ENCODE measurements at regions not wholly inside any gene's neighbourhood (a gene's known extent, or its start where the extent isn't known, plus 50 kb on each side); places are given as distances from the start of the nearest gene placed in this dataset.

DNA sequence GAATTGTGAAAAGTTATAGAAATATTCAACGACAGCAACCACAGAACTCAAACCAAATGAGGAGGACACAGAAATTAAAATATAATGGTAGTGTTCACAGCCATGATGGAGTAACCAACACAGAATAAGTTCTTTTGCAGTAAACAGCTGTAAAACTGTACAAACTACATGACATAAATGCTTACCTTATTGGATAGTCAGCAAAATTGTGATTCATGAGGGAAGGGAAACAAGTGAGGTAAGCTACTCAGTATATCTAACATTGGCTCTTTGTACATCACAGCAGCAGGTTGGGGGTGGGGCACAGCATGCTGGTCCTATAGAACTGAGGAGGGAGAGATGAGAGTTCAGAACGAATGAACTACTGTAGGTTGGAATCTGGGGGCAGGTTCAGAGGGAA lies 86.4 kb downstream of the CDC14C start:
- no peaks in the 10 kb centered on the region for H3K27me3 ChIP-seq (ENCODE audit: control insufficient read depth, insufficient read depth, low read length)
- in situ Hi-C loops (cut with MboI; ENCODE audit: low sequenced_read_pairs) = no loop called here
- H2AFZ ChIP-seq (replicated peaks; ENCODE audit: low read length, poor library complexity) = no peak overlapping the region
- no peak overlapping the region for H2BK15ac ChIP-seq (ENCODE audit: low read depth, low read length)
- no peak overlapping the region for H3K23ac ChIP-seq (ENCODE audit: low read depth, low read length)
- peaks cover 2% of the 10 kb centered on the region; the same call in 1 of the 2 replicates for H3K9me3 ChIP-seq (ENCODE audit: control insufficient read depth, insufficient read depth, low read length)
- no peak overlapping the region for H3K27ac ChIP-seq (ENCODE audit: insufficient read depth, low read length)
- H2AK9ac ChIP-seq (replicated peaks; ENCODE audit: low read depth, low read length, poor library complexity) = no peak overlapping the region
- no peaks in the 10 kb centered on the region for H4K20me1 ChIP-seq (ENCODE audit: insufficient read depth, low read length)
- H3K4ac ChIP-seq (ENCODE audit: low read depth, low read length) = no peak overlapping the region
- no peak for DNase-seq
- H2BK120ac ChIP-seq (ENCODE audit: low read depth, low read length) = no peak overlapping the region
- H4K8ac ChIP-seq (ENCODE audit: low read depth in 2 of 2, low read length in 2 of 2) = no peak overlapping the region
- POLR2A ChIA-PET (ENCODE audit: unreplicated experiment) = no interaction called here
- H4K5ac ChIP-seq (ENCODE audit: low read depth, low read length) = no peak overlapping the region
- H2AK5ac ChIP-seq (ENCODE audit: low read depth, low read length) = no peak overlapping the region
- H2BK20ac ChIP-seq (ENCODE audit: low read depth, low read length) = no peak overlapping the region
- no peak overlapping the region for H3K56ac ChIP-seq (ENCODE audit: extremely low read depth, insufficient read depth, low read length)
- H2BK5ac ChIP-seq (ENCODE audit: low read depth, low read length, poor library complexity, severe bottlenecking) = no peak overlapping the region
- no peaks in the 10 kb centered on the region for H3K36me3 ChIP-seq (ENCODE audit: control insufficient read depth, insufficient read depth, low read length)
- H3K4me3 ChIP-seq (ENCODE audit: insufficient read depth, low read depth, low read length) = no peak overlapping the region
- no TSS peak for BruUV-seq (replicated peaks)
- WGBS, 2 experiments (ENCODE audit: extremely low coverage in 2 of 2, insufficient read length in 1 of 2) = no CpG with 5 or more reads among the region's 2 CpGs
- H3K4me2 ChIP-seq (ENCODE audit: low read depth, low read length) = no peak overlapping the region
- intact Hi-C loops (cut with micrococcal nuclease) = no loop called here
- no peak for TF ChIP-seq NFE2L2 (IDR thresholded peaks at IDR 0.05; ENCODE audit: low read depth, low read length)
- TF ChIP-seq CEBPB (IDR thresholded peaks at IDR 0.05; ENCODE audit: low read depth, low read length) = no peak
- no peak for TF ChIP-seq MAZ (IDR thresholded peaks at IDR 0.05; ENCODE audit: borderline replicate concordance, low read depth, low read length)
- TF ChIP-seq SMC3 (IDR thresholded peaks at IDR 0.05; ENCODE audit: low read depth, low read length) = no peak
- no peak for TF ChIP-seq FOS (IDR thresholded peaks at IDR 0.05; ENCODE audit: low read depth, low read length)
- TF ChIP-seq RAD21 (IDR thresholded peaks at IDR 0.05; ENCODE audit: low read length) = no peak
- TF ChIP-seq, protein P1, sequence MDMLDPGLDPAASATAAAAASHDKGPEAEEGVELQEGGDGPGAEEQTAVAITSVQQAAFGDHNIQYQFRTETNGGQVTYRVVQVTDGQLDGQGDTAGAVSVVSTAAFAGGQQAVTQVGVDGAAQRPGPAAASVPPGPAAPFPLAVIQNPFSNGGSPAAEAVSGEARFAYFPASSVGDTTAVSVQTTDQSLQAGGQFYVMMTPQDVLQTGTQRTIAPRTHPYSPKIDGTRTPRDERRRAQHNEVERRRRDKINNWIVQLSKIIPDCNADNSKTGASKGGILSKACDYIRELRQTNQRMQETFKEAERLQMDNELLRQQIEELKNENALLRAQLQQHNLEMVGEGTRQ (IDR thresholded peaks at IDR 0.05; ENCODE audit: low read depth, low read length) = no peak
- H3K18ac ChIP-seq (ENCODE audit: low read depth, low read length) = no peak overlapping the region
- CTCF ChIA-PET = no interaction called here
- dilution Hi-C loops (cut with HindIII; ENCODE audit: low sequenced_read_pairs, unreplicated experiment) = no loop called here
- no peak overlapping the region for H3K14ac ChIP-seq (replicated peaks; ENCODE audit: low read depth, low read length)
- no peak for ATAC-seq (ENCODE audit: low read depth)
- H3K9me1 ChIP-seq (ENCODE audit: insufficient read depth, low read length) = no peaks in the 10 kb centered on the region
- H3K4me1 ChIP-seq (ENCODE audit: control insufficient read depth, insufficient read depth, low read length) = no peaks in the 10 kb centered on the region
- no peak overlapping the region for H3K9ac ChIP-seq (ENCODE audit: low read depth, low read length)
- no peak overlapping the region for H4K91ac ChIP-seq (ENCODE audit: insufficient read depth, low read depth, low read length)
- H3K79me1 ChIP-seq (ENCODE audit: low read depth in 1 of 2, low read length in 2 of 2) = no peaks in the 10 kb centered on the region

All from IMR-90 (cell line).